HEK293 (cell line): ENCODE measurements at regions not wholly inside any gene's neighbourhood (a gene's known extent, or its start where the extent isn't known, plus 50 kb on each side); places are given as distances from the start of the nearest gene placed in this dataset.

Experiments
- CTCF ChIP-seq: fragments of 450-650 bp; formaldehyde crosslinking; IDR thresholded peaks from 2 replicates; pipeline ENCODE4 v1.5.1; 2016; ENCODE audit warnings: missing biosample characterization, missing genetic modification characterization
- EGR2 ChIP-seq: fragments of 450-650 bp; formaldehyde crosslinking; IDR thresholded peaks from 2 replicates; pipeline ENCODE4 v1.5.1; 2016; ENCODE audit warnings: low read depth, missing biosample characterization, missing genetic modification characterization
- MZF1 ChIP-seq: fragments of 450-650 bp; formaldehyde crosslinking; IDR thresholded peaks from 2 replicates; pipeline ENCODE4 v1.5.1; 2017; ENCODE audit warnings: missing biosample characterization, missing genetic modification characterization, borderline replicate concordance
- REST ChIP-seq: fragments of 450-650 bp; formaldehyde crosslinking; IDR thresholded peaks from 2 replicates; pipeline ENCODE4 v1.5.1; 2016; ENCODE audit warnings: missing biosample characterization, missing genetic modification characterization
- ZBTB17 ChIP-seq: fragments of 450-650 bp; formaldehyde crosslinking; IDR thresholded peaks from 2 replicates; pipeline ENCODE4 v1.5.1; 2016; ENCODE audit warnings: missing biosample characterization, missing genetic modification characterization
- ZFP37 ChIP-seq: fragments of 450-650 bp; formaldehyde crosslinking; IDR thresholded peaks from 2 replicates; pipeline ENCODE4 v1.5.1; 2016; ENCODE audit warnings: missing biosample characterization, missing genetic modification characterization
- ZNF266 ChIP-seq: fragments of 450-650 bp; formaldehyde crosslinking; IDR thresholded peaks from 2 replicates; pipeline ENCODE4 v1.5.1; 2016; ENCODE audit warnings: missing biosample characterization, missing genetic modification characterization, low read depth
- ZNF324 ChIP-seq: fragments of 450-650 bp; formaldehyde crosslinking; IDR thresholded peaks from 2 replicates; pipeline ENCODE4 v1.5.1; 2016; ENCODE audit warnings: missing biosample characterization, missing genetic modification characterization
- ZNF610 ChIP-seq: fragments of 450-650 bp; formaldehyde crosslinking; IDR thresholded peaks from 2 replicates; pipeline ENCODE4 v1.5.1; 2016; ENCODE audit warnings: missing biosample characterization, missing genetic modification characterization, borderline replicate concordance
- ZNF645 ChIP-seq: fragments of 450-650 bp; formaldehyde crosslinking; IDR thresholded peaks from 2 replicates; pipeline ENCODE4; 2016; ENCODE audit warnings: missing biosample characterization, missing genetic modification characterization
- ZNF791 ChIP-seq: fragments of 450-650 bp; formaldehyde crosslinking; IDR thresholded peaks from 2 replicates; pipeline ENCODE4 v1.5.1; 2016; ENCODE audit warnings: missing biosample characterization, missing genetic modification characterization
- ZNF792 ChIP-seq: fragments of 450-650 bp; formaldehyde crosslinking; IDR thresholded peaks from 2 replicates; pipeline ENCODE4 v1.5.1; 2016; ENCODE audit warnings: missing biosample characterization, missing genetic modification characterization

- TF ChIP-seq CTCF (tag by site-specific recombination) = no peak
- no peak for TF ChIP-seq ZNF791 (tag by site-specific recombination)
- TF ChIP-seq ZFP37 (tag by site-specific recombination) = no peak
- TF ChIP-seq ZNF266 = no peak
- no peak for TF ChIP-seq ZNF645
- TF ChIP-seq ZNF792 (tag by site-specific recombination) = no peak
- no peak for TF ChIP-seq EGR2
- TF ChIP-seq MZF1 (tag by site-specific recombination) = no peak
- TF ChIP-seq ZBTB17 (tag by site-specific recombination) = no peak
- TF ChIP-seq REST (tag by site-specific recombination) = no peak
- no peak for TF ChIP-seq ZNF324 (tag by site-specific recombination)
- no peak for TF ChIP-seq ZNF610 (tag by site-specific recombination)
These were observed 67.3 kb upstream of the FAM20C start for GRCh38 chr7:125061-125475.
